B cell (primary cell): ENCODE measurements at regions not wholly inside any gene's neighbourhood (a gene's known extent, or its start where the extent isn't known, plus 50 kb on each side); places are given as distances from the start of the nearest gene placed in this dataset.

Source experiments
- ATAC-seq: fragments of 200-7000 bp; cut with Tn5 transposase; one replicate; pipeline ENCODE4 v1.10.0; 2021; ENCODE audit warnings: low read depth, mild to moderate bottlenecking, moderate number of reproducible peaks, moderate library complexity
- CTCF ChIA-PET: fragments of 350-600 bp; sonication (Branson Sonifier 250); formaldehyde crosslinking; loops from one replicate; lab custom pipeline; 2021; ENCODE audit warnings: antibody characterized with exemption, inconsistent platforms; lab: Charles Lee
- POLR2A ChIA-PET: fragments of 350-600 bp; sonication (Branson Sonifier 250); formaldehyde crosslinking; loops from one replicate; lab custom pipeline; 2021; ENCODE audit warnings: antibody characterized with exemption; lab: Charles Lee
- DNase-seq: peaks from one replicate; pipeline ENCODE4 v3.0.0; 2013
- H2AFZ ChIP-seq: 2 replicates; pipeline ENCODE4 v1.6.1; 2012; ENCODE audit warnings: mild to moderate bottlenecking, low read depth, low read length; ENCODE audit not compliant: insufficient read depth, poor library complexity, severe bottlenecking
- H3K27ac ChIP-seq, 2 donors: 1 replicate in 1 of 2; 2 replicates in 1 of 2; pipeline ENCODE4 v1.5.1; 2012 to 2013; ENCODE audit warnings: low read length in 2 of 2, mild to moderate bottlenecking in 2 of 2, moderate library complexity in 1 of 2
- H3K27me3 ChIP-seq, 4 experiments: fragments of 200-600 bp in 1 of 4; sonication (generic) in 1 of 4; replicated peaks in 1 of 4; 1 replicate in 2 of 4; 2 replicates in 2 of 4; pipeline versions ENCODE4 v1.6.1 to v1.7.0; 2013 to 2016; ENCODE audit warnings: low read length in 3 of 4, mild to moderate bottlenecking in 2 of 4, mixed read lengths in 1 of 4, moderate library complexity in 1 of 4; ENCODE audit not compliant: insufficient read depth in 4 of 4, control insufficient read depth in 3 of 4; ENCODE audit errors: control extremely low read depth in 1 of 4
- H3K36me3 ChIP-seq, 2 experiments: replicated peaks in 1 of 2; 1 replicate in 1 of 2; 2 replicates in 1 of 2; pipeline versions ENCODE4 v1.6.1 to v1.7.1; 2013; ENCODE audit warnings: low read length in 1 of 2; ENCODE audit not compliant: insufficient read depth in 2 of 2, control insufficient read depth in 1 of 2; ENCODE audit errors: control extremely low read depth in 1 of 2, extremely low read depth in 1 of 2
- H3K4me1 ChIP-seq, 2 donors: fragments of 200-600 bp in 1 of 2; sonication (generic) in 1 of 2; 1 replicate in 1 of 2; 2 replicates in 1 of 2; pipeline versions ENCODE4 v1.5.1 to v1.6.1; 2013 to 2017; ENCODE audit warnings: low read length in 2 of 2; ENCODE audit not compliant: control insufficient read depth in 2 of 2, insufficient read depth in 2 of 2
- H3K4me2 ChIP-seq: replicated peaks from 2 replicates; pipeline ENCODE3; 2012; ENCODE audit warnings: mild to moderate bottlenecking, low read depth, low read length; ENCODE audit not compliant: poor library complexity, severe bottlenecking
- H3K4me3 ChIP-seq, 5 experiments: fragments of 200-600 bp in 1 of 5; sonication (generic) in 1 of 5; 1 replicate in 3 of 5; 2 replicates in 2 of 5; pipeline versions ENCODE4 v1.5.1 to v1.7.0; 2011 to 2016; ENCODE audit warnings: low read length in 4 of 5, mild to moderate bottlenecking in 4 of 5, low read depth in 2 of 5, control low read depth in 1 of 5, moderate library complexity in 1 of 5; ENCODE audit not compliant: insufficient read depth in 1 of 5; ENCODE audit errors: control extremely low read depth in 1 of 5, extremely low read depth in 1 of 5
- H3K79me2 ChIP-seq: fragments of 200-600 bp; sonication (generic); one replicate; pipeline ENCODE4 v1.6.0; 2016; ENCODE audit warnings: low read length; ENCODE audit not compliant: control insufficient read depth, insufficient read depth
- H3K9ac ChIP-seq: fragments of 200-600 bp; sonication (generic); 2 replicates; pipeline ENCODE4 v1.6.1; 2017; ENCODE audit warnings: mild to moderate bottlenecking, low read length, moderate library complexity
- H3K9me3 ChIP-seq, 3 donors: one replicate each; pipeline versions ENCODE4 v1.6.1 to v1.7.1; 2013; ENCODE audit warnings: low read length in 2 of 3; ENCODE audit not compliant: control insufficient read depth in 2 of 3, insufficient read depth in 1 of 3; ENCODE audit errors: control extremely low read depth in 1 of 3
- H4K20me1 ChIP-seq: 2 replicates; pipeline ENCODE4 v1.6.0; 2012; ENCODE audit warnings: mild to moderate bottlenecking, low read length; ENCODE audit not compliant: insufficient read depth, control insufficient read depth, poor library complexity, severe bottlenecking
- H3K27ac Mint-ChIP-seq: one replicate; pipeline ENCODE4 v1.8.0; 2021; ENCODE audit warnings: mixed read lengths
- H3K27me3 Mint-ChIP-seq: one replicate; pipeline ENCODE4 v1.8.0; 2021; ENCODE audit warnings: mixed read lengths
- H3K4me1 Mint-ChIP-seq: one replicate; pipeline ENCODE4 v1.8.0; 2021; ENCODE audit warnings: mixed read lengths
- H3K4me3 Mint-ChIP-seq: one replicate; pipeline ENCODE4 v1.8.0; 2021; ENCODE audit warnings: mixed read lengths
- H3K9me3 Mint-ChIP-seq: one replicate; pipeline ENCODE4 v1.8.0; 2022; ENCODE audit warnings: mixed read lengths; ENCODE audit not compliant: insufficient read depth
- EZH2 ChIP-seq: IDR thresholded peaks from 2 replicates; pipeline ENCODE4 v1.6.1; 2012; ENCODE audit warnings: borderline replicate concordance, low read depth, mild to moderate bottlenecking, moderate library complexity, low read length; ENCODE audit not compliant: insufficient read depth, poor library complexity, severe bottlenecking
- WGBS: methylation state at CpG from one replicate; pipeline ENCODE4 v1.1.5; 2013; ENCODE audit warnings: missing lambda C conversion rate; ENCODE audit not compliant: insufficient coverage; 5-methylcytosine and 5-hydroxymethylcytosine counted together
- intact Hi-C: fragments of 100-400 bp; cut with micrococcal nuclease; formaldehyde crosslinking; loops from one replicate; pipeline ENCODE4 v1.10.0; 2022
- TF ChIP-seq, protein P1 (sequence below): fragments of 200-600 bp; IDR thresholded peaks from one replicate; pipeline ENCODE4 v1.8.0; 2022; ENCODE audit warnings: antibody characterized with exemption, mild to moderate bottlenecking

DNA sequence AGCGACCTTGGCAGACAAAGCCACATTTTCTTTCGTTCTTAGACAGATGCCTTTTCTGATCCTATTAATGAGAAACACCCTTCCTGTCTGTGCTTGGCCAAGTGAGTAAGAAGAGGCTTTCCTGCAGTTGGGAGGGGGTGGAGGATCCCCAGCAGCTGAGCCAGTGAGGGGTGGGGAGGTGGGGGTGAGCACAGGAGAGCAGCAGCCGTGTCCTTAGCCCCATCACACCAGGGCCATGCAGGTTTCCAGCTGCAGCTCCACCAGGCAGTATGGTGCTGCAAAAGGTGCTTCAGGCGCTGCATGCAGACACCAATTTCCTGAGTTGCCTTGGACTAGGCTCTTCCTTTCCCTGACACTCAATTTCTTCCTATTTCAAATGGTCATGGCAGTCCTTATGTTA is 123.3 kb upstream of the SIX2 start:
- ChIA-PET POLR2A (no interaction called here), CTCF (no interaction called here)
- peaks cover 0 to 4% (median 0%) of the 10 kb centered on the region in 3 donors for H3K9me3 ChIP-seq
- Mint-ChIP-seq H3K9me3 (no peaks in the 10 kb centered on the region), H3K4me1 (peaks cover 33% of the 10 kb centered on the region), H3K27ac (no peak overlapping the region), H3K27me3 (no peaks in the 10 kb centered on the region), H3K4me3 (peak overlapping the region; percentile 10)
- H2AFZ ChIP-seq: peak overlapping the region; percentile 19
- TF ChIP-seq, protein P1, sequence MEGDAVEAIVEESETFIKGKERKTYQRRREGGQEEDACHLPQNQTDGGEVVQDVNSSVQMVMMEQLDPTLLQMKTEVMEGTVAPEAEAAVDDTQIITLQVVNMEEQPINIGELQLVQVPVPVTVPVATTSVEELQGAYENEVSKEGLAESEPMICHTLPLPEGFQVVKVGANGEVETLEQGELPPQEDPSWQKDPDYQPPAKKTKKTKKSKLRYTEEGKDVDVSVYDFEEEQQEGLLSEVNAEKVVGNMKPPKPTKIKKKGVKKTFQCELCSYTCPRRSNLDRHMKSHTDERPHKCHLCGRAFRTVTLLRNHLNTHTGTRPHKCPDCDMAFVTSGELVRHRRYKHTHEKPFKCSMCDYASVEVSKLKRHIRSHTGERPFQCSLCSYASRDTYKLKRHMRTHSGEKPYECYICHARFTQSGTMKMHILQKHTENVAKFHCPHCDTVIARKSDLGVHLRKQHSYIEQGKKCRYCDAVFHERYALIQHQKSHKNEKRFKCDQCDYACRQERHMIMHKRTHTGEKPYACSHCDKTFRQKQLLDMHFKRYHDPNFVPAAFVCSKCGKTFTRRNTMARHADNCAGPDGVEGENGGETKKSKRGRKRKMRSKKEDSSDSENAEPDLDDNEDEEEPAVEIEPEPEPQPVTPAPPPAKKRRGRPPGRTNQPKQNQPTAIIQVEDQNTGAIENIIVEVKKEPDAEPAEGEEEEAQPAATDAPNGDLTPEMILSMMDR: no peak
- TF ChIP-seq EZH2: no peak
- ATAC-seq (no peak), DNase-seq (no peak)
- no peak overlapping the region for H3K27ac ChIP-seq
- H3K27me3 ChIP-seq: no peaks in the 10 kb centered on the region
- WGBS: 58% methylated on average over 1 of the region's 4 CpGs
- intact Hi-C loops: no loop called here
- H3K79me2 ChIP-seq: no peaks in the 10 kb centered on the region
- H3K4me1 ChIP-seq: peaks cover 21 to 33% of the 10 kb centered on the region in 2 donors
- H3K4me3 ChIP-seq: no peak overlapping the region
- peak overlapping the region; percentile 15 for H3K4me2 ChIP-seq
- no peak overlapping the region for H3K9ac ChIP-seq
- no peaks in the 10 kb centered on the region for H4K20me1 ChIP-seq
- H3K36me3 ChIP-seq: no peaks in the 10 kb centered on the region

DNA sequence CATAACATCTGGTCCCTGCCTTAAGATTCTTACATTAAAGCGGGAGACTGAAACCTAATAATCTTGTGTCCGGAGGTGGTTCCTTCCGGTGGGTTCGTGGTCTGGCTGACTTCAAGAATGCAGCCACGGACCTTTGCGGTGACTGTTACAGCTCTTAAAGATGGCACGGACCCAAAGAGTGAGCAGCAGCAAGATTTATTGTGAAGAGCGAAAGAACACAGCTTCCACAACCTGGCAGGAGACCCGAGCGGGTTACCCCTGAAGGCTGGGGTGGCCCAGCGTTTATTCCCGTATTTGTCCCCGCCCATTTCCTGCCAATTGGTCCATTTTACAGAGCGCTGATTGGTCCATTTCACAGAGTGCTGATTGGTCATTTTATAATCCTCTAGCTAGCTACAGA is 122.3 kb upstream of the SIX2 start:
- no peak overlapping the region for H2AFZ ChIP-seq
- no peaks in the 10 kb centered on the region for H3K27me3 ChIP-seq
- no peak overlapping the region for H3K27ac ChIP-seq
- intact Hi-C loops: no loop called here
- H3K27ac Mint-ChIP-seq: no peak overlapping the region
- DNase-seq: no peak
- H4K20me1 ChIP-seq: no peaks in the 10 kb centered on the region
- no peak overlapping the region for H3K4me3 ChIP-seq
- no peak overlapping the region for H3K4me3 Mint-ChIP-seq
- no peak for ATAC-seq
- 26% methylated on average over 14 of the region's 14 CpGs for WGBS
- ChIA-PET POLR2A (interaction anchor here (0.5 kb wide), 1 partner anchor 9 kb away, joined by 4 read pairs; no protein-coding TSS in a partner anchor), CTCF (no interaction called here)
- peaks cover 0 to 4% (median 0%) of the 10 kb centered on the region in 3 donors for H3K9me3 ChIP-seq
- H3K9me3 Mint-ChIP-seq: no peaks in the 10 kb centered on the region
- no peaks in the 10 kb centered on the region for H3K36me3 ChIP-seq
- H3K4me1 Mint-ChIP-seq: peaks cover 33% of the 10 kb centered on the region
- peaks cover 21 to 33% of the 10 kb centered on the region in 2 donors for H3K4me1 ChIP-seq
- no peak for TF ChIP-seq EZH2
- TF ChIP-seq, protein P1: no peak
- no peaks in the 10 kb centered on the region for H3K79me2 ChIP-seq
- no peaks in the 10 kb centered on the region for H3K27me3 Mint-ChIP-seq
- no peak overlapping the region for H3K9ac ChIP-seq
- no peak overlapping the region for H3K4me2 ChIP-seq
